Left hindlimb (tissue), 1 donor: ENCODE measurements at regions not wholly inside any gene's neighbourhood (a gene's known extent, or its start where the extent isn't known, plus 50 kb on each side); places are given as distances from the start of the nearest gene placed in this dataset.
"Not testable (repeated sequence)": the region's sequence is repeated elsewhere in the genome, so short reads cannot be mapped to it uniquely, and the experiment has no call there.

Experiments used
- DNase-seq: peaks from one replicate; pipeline ENCODE4 v3.0.0-alpha.2; 2018

DNA sequence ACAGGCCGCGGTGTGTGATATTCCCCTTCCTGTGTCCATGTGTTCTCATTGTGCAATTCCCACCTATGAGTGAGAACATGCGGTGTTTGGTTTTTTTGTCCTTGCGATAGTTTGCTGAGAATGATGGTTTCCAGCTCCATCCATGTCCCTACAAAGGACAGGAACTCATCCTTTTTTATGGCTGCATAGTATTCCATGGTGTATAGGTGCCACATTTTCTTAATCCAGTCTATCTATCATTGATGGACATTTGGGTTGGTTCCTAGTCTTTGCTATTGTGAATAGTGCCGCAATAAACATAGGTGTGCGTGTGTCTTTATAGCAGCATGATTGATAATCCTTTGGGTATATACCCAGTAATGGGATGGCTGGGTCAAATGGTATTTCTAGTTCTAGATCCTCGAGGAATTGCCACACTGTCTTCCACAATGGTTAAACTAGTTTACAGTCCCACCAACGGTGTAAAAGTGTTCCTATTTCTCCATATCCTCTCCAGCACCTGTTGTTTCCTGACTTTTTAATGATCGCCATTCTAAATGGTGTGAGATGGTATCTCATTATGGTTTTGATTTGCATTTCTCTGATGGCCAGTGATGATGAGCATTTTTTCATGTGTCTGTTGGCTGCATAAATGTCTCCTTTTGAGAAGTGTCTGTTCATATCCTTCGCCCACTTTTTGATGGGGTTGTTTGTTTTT is 125.1 kb downstream of the USP22 start:
- DNase-seq, result not testable (repeated sequence)

DNA sequence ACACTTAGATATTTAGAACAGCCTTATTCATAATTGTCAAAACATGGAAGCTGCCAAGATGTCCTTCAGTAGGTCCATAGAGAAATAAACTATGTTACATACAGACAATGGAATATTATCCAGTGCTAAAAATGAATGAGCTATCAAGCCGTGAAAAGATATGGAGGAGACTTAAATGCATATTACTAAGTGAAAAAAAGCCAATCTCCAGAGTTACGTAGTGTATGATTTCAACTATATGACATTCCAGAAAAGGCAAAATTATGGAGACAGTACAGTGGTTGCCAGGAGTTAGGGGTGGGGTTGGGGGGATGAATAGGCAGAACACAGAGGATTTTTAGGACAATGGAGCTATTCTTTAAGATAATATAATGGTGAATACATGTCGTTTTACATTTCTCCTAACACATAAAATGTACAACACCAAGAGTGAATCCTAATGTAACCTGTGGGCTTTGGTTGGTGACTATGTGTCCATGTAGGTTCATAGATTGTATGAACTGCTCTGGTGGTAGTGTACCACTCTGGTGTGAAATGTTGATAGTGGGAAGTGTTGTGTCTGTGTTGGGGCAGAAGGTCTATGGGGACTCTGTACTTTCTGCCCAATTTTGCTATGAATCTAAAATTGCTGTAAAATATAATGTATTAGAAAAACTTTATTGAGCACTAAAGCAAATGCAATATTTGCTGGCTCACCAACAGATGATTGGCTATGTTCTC is 122.6 kb downstream of the USP22 start:
- no peak for DNase-seq

DNA sequence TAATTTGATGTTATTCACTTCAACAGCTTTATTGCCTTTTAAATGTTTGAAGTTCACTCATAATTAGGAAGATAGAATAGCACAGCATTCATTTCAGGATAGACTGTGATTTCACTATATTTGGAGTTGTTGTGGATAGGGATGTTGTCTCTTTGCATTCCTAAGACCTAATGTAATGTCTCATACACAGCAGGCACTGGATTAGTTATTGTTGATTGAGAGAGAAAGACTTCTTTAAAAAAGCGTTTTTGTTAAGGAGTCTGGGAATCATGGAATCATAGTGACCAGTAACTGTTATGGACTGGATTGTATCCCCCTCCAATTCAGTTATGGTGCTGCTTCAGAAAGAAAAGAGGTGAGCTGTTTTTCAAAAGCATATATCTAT is 122.0 kb downstream of the USP22 start:
- DNase-seq, result no peak

DNA sequence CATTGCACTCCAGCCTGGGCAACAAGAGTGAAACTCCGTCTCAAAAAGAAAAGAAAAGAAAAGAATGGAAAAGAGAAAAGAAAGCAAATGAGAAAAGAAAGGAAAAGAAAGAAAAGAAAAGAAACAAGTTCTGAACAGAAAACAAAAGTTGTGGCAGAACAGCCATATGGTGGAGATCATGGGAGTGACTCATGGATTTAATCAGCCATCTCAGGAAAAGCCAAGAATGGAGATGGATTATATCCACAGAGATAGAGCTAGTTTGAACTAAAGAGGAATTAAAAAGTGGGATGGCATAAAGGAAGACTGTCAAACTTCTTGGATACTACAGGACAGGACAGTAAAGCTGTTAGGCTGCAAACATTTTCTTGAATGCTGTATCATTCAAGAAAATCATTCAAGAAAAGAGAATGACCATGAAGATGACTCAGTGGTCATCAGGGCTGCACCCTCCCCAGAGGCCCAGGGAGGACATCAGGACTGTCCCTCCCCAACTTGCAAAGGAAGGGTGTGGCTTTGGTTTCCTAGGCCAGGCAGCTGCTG is 120.6 kb downstream of the USP22 start:
- no peak for DNase-seq

DNA sequence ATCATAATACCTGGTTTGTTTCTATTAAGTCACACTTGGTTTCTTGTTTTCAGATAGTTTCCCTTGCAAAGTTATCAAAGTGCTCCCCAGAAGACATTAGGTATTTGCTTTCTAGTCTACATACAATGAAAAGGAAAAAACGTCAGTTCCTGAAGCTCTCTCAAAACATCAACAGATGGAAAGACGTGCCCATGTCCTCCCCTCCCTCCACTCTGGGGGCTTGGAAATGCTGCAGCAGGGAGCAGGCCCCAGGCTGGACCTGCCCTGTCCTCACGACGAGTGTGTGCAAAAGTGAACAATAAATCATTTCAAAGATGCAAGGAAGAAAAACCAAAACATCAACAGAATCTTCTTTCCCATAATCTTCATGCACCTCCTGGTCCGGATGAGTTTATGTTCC is 118.5 kb downstream of the USP22 start:
- DNase-seq, result no peak

DNA sequence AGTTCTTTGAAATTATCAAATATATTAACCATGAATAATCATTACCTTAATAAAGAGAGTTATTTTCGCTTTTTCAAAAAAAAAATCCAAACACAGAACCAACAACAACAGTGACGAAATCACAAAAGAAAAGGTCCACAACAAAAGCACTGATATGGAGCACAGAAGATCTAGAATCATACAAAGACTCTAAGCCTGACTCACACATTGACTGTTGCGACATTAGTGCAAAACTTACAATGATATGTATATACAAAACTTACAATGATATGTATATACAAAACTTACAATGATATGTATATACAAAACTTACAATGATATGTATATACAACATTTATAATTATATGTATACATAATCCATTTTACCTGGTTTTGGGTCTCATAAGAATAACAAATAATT is 117.7 kb downstream of the USP22 start:
- no peak for DNase-seq

DNA sequence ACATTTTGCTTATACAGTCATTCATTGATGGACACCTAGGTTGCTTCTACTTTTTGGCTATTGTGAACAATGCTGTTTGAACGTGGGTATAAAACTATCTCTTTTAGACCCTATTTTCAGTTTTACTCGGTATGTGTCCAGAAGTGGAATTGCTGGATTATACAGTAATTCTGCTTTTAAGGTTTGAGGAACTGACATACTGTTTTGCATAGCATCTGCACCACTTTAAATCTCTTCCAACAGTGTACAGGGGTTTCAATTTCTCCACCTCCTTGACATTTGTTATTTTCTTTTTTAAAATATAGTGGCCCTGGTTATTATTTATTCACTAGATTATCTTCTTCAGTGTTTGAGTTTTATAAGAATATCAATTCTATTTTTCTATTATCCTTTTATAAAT is 116.9 kb downstream of the USP22 start:
- no peak for DNase-seq

DNA sequence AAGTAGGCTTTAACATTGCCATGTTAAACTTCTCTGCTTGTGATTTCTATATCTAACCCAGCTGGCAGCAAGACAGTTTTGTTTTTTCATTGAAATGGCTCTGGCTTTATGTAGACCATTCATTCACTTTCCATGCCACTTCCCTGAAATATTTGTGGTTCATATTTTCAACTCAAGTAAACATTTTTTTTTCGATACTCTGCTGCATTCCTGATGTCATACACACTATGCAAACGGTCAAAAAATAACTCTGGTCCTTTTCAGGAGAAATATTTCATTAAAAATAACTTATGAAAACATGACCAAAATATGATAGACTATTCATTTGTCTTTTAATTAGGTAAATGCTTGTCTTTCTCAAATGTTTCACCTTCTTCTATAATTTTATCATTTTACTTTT is 116.3 kb downstream of the USP22 start:
- DNase-seq, result no peak

DNA sequence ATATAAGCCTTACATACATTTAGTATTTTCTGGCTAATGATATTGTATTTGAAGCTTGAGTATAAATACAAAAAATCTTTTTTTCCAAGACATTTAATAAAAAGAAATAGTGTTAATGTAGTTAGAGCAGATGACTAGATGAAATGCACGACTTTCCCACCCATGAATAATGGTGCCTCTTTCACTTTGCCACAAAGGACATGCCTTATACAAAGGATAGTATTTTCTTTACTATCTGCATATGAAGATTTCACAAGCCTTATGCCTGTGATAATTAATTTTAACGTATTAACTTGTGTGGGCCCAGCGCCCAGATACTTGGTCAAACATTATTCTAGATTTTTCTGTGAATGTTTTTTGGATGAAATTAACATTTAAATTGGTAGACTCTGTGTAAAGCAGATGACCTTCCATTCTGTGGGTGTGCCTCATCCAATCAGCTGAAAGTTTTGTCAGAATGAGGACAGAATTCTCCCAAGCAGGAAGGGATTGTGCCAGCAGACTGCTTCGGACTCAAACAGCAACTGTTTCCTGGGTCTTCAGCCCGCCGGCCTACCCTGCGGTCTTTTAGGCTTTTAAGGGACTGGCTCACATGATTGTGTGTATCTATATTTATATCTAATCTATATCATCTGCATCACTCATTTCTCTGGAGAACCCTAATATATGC is 115.4 kb downstream of the USP22 start:
- DNase-seq, result no peak

DNA sequence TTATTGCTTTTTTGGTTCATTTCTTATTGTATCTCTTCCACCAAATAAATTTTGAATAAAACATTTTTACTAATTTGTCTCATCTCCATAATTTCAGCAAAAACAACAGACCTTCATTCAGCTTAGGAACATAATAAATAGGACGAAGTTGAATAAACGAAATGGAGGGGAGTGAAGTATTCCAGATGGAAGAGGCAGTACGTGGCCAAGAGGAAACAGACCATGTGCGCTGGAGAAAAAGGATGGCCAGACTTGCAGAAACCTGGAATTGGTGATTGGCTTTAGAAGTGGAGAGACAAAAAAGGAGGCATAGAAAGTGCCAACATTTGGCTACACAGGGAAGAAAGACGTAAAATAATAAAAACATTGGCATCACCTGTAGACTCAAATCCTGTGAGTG is 113.5 kb downstream of the USP22 start:
- no peak for DNase-seq

DNA sequence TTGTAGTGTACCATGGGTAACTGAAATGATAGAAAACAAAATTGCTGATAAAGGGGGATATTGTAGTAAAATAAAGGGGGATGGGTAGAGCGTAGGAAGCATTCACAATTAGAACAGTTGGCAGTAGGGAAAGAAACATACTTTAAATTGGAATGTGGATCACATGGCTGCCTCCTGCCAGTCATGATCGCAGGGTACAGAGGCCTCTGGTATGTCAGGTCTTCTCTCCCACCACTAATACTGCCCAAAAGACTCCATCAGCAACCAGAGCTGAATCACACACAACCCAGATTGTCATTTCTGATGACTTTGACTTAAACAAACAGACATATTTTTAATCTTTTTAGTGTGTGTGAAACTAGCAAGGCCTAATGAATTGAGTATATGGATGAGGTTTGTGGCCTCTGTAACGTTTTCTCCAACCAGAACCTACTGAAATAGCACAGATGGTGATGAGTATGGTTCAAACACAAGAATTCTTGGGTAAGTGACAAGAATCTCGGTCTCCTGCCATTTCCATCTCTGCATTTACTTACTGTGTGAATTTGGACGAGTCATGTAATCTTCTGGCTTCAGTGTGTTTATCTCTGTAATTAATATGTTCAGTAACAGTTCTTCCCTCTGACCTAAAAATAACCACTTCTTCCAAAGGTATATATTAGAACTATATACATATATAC is 112.6 kb downstream of the USP22 start:
- no peak for DNase-seq

DNA sequence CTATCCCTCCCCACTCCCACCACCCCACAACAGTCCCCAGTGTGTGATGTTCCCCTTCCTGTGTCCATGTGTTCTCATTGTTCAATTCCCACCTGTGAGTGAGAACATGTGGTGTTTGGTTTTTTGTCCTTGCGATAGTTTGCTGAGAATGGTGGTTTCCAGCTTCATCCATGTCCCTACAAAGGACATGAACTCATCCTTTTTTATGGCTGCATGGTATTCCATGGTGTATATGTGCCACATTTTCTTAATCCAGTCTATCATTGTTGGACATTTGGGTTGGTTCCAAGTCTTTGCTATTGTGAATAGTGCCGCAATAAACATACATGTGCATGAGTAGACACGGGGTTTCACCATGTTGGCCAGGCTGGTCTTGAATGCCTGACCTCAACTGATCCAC is 109.8 kb downstream of the USP22 start:
- not testable (repeated sequence) for DNase-seq

DNA sequence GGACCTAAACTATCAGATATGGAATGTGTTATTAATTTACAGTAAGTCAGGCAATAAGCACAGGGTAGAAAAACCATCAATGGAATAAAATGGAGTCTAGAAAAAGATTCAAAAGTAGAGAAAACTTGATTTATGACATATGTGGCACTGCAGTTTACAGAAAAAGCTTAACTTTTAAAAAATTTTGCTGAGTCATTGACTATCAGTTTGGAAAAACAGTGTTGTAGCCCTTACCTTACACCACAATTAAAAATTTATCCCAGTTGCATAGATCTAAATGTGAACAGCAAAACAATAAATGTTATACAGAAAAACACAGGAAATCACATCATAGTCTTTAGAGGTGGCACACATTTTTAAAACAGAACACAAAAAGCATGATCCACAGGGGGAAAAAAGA is 108.5 kb downstream of the USP22 start:
- no peak for DNase-seq

DNA sequence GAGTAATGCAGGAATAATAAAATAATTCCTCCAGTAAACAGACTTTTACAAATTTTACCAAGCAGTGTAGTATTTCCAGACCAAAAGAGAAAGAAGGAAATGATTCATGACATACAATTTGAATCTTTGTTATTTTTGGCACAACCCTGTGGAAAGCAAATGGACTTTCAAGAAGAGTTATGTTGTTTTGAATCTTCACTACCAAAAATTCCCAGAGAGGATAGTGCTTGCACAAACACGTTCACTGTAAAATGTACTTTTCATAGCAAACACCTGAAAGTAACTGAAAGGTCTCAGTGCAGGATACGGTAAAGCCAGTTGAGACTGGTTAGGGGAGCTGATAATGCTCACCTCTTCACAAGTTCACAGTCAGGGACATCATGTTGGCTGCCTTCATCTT is 107.1 kb downstream of the USP22 start:
- DNase-seq, result no peak

DNA sequence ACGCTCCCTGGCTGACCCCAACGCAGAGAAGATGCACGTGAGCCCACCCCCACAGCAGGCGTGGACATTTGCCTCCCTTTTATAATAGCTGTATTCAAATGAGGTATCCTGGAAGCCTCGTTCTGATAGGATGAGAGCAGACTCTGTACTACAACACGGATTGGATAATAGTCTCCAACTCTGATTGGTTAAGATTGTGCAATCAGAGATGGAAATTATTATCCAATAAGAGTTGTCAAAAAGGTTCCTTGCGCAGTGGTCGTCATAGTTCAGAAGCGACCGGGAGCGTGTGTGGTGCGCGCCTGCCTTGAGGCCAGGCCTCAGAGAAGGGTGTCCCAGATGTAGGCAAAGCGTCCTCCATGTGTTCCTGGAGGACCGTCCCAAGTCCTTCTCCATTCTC is 104.6 kb downstream of the USP22 start:
- no peak for DNase-seq

DNA sequence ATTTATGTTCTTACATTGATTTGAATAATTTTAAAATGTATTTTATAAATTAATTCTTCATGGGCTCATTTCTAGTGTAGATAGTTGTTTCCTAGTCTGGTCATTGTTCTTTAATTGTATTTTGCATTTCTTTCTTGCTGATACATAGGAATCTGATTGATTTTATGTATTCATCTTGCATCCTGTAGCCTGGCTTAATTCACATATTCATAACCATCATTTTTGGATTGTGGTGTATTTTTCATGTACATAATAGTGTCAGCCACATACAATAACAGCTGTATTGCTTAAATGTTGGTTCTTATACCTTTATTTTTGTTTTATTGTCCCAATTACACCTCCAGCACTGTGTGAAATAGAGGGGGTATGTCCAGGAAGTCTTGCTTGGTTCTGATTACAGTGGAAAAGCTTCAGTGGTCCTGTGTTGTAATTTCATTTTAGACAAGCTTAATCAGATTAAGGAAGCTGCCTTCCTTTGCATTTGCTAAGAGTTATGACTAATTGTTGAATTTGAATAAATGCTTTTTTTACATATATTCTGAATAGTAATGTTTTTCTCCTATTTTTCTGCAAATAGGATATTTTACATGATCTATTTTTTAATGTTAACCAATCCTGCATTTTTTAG is 103.7 kb downstream of the USP22 start:
- no peak for DNase-seq

DNA sequence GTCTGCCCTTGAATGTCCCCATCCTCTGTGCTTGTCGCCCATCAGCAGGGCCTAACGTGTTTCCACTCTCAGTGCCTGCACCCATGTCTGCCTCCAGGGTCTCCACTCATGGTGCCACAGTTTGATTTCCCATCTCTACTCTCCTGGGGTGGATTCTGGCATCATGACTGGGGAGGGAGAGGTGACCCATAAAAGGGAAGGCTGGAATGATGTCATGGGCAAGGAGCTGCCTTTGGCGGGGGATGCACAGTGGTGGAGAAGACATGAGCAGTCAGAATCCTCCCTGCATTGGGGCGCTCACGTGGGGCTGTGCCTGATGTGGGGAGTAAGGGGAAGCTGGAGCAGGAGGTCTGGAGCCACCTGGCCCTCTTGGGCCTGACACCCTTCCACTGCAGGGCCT is 100.9 kb downstream of the USP22 start:
- no peak for DNase-seq

DNA sequence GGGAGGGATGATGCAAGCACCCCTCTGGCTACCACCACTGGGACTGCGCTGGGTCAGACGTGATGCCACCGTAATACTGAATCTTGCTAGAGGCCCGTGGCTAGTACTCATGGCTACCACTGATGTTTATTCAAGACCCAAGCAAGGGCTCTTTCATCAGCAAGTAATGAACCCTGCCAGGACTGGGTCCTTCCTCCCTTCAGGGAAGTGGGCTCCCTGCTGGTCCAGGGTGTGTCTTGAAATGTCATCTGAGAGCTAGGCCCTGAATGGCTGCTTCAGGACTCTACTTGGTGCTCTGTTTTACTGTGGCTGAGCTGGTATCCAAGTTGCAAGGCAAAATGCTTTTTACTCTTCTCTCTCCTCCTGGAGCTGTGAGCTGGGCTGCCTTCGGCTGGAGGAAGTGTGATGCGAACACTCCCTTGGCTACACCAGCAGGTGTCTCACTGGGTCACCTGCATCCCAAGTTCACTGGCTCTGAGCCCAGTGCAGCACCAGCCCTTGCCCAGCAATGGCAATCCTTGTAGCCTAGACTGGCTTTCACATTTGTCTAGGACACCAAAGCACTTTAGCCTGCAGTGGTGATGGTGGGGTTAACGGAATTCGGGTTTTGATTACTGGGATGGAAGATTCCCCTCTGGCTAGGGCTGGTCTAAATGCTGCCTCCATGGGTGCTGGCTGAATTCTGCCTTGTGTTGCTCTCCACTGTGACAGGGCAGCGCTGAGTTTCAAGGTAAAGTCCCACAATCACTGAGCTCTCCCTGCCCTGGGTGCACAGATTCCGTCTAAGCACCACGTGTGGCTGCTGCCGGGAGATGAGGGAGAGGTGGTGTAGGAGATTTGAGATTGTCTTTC is 98.6 kb downstream of the USP22 start:
- no peak for DNase-seq

DNA sequence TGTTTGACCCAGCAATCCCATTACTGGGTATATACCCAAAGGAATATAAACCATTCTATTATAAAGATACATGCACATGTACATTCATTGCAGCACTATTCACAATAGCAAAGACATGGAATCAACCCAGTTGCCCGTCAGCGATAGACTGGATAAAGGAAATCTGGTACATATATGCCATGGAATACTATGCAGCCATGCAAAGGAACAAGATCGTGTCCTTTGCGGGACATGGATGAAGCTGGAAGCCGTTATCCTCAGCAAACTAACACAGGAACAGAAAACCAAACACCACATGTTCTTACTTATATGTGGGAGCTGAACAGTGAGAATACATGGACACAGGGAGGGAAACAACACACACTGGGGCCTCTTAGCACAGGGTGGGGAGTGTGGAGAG is 95.1 kb downstream of the USP22 start:
- not testable (repeated sequence) for DNase-seq

DNA sequence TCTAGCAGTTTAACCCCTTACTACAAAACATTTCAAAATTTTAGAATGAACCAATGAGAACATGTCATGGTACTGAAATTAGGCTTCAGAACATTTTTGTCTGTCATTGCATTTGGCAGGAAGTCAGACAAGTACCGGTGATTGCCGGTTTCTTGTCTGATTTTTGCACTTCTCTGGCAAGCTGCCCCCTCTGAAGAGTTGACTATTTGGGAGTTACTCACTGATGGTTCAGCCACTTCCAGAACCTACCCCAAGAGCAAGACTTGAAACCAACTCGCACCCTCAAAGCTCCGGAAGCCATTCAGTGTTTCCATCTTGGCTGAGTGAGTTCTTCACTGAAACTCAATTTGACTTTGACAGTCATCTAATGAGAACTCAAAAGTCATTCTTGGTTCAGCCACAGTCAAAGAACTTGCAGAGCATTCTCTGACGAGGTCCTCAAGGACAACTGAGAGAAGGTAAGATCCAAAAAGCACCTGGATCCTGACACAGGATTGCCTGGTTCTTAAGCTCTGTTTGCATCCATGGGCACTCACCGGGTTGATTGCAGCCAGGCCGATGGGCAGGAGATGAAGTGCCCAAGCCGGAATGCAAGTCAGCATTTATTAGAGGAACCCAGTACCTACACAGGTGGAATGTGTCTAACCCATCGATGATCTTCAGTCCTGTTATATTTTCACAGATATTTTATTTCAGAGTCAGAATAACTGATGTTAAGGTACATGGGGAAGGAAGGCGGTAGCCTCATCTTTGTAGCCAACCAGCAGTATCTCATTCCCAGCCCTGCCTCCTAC is 93.6 kb downstream of the USP22 start:
- no peak for DNase-seq
